ENCODE measurements at regions not wholly inside any gene's neighbourhood (a gene's known extent, or its start where the extent isn't known, plus 50 kb on each side); places are given as distances from the start of the nearest gene placed in this dataset.

- no peak for ATAC-seq
- no peak for TF ChIP-seq TCF4 (CRISPR knock-in tag; IDR thresholded peaks at IDR 0.05; ENCODE audit: borderline replicate concordance)
- TF ChIP-seq CSDC2 (CRISPR knock-in tag; IDR thresholded peaks at IDR 0.05), result no peak
- no peak for TF ChIP-seq PATZ1 (CRISPR knock-in tag; IDR thresholded peaks at IDR 0.05; ENCODE audit: borderline replicate concordance)
- TF ChIP-seq ESRRG (CRISPR knock-in tag; IDR thresholded peaks at IDR 0.05), result no peak
- TF ChIP-seq CSRNP3 (CRISPR knock-in tag; IDR thresholded peaks at IDR 0.05), result no peak
- TF ChIP-seq SNAI2 (CRISPR knock-in tag; IDR thresholded peaks at IDR 0.05), result no peak
- no peak for TF ChIP-seq ZNF8 (CRISPR knock-in tag; IDR thresholded peaks at IDR 0.05)
- TF ChIP-seq TOX (CRISPR knock-in tag; IDR thresholded peaks at IDR 0.05; ENCODE audit: borderline replicate concordance), result no peak
- no peak for TF ChIP-seq ISL1 (CRISPR knock-in tag; IDR thresholded peaks at IDR 0.05)
- TF ChIP-seq RARB (CRISPR knock-in tag; IDR thresholded peaks at IDR 0.05), result no peak
- no peak for TF ChIP-seq BACH2 (CRISPR knock-in tag; IDR thresholded peaks at IDR 0.05; ENCODE audit: borderline replicate concordance)
These were observed 86.5 kb upstream of the FXR1 start for GRCh38 chr3:180825964-180826363.

- no peak for ATAC-seq
These were observed 85.3 kb upstream of the FXR1 start for GRCh38 chr3:180827171-180827570.

GRCh38 chr3:180828001-180828720, 84.3 kb upstream of the FXR1 start:
- ATAC-seq, result no peak
- no peak for TF ChIP-seq CSRNP3 (CRISPR knock-in tag; IDR thresholded peaks at IDR 0.05)
- no peak for TF ChIP-seq CREB5 (CRISPR knock-in tag; IDR thresholded peaks at IDR 0.05; ENCODE audit: low read depth)
- TF ChIP-seq ZNF70 (CRISPR knock-in tag; IDR thresholded peaks at IDR 0.05), result no peak
- TF ChIP-seq ZNF8 (CRISPR knock-in tag; IDR thresholded peaks at IDR 0.05), result no peak
- no peak for TF ChIP-seq ZC3H10 (CRISPR knock-in tag; IDR thresholded peaks at IDR 0.05)
- TF ChIP-seq ZFP30 (CRISPR knock-in tag; IDR thresholded peaks at IDR 0.05), result no peak
- TF ChIP-seq ISL1 (CRISPR knock-in tag; IDR thresholded peaks at IDR 0.05), result no peak
- TF ChIP-seq ZNF565 (CRISPR knock-in tag; conservative IDR thresholded peaks at IDR 0.05; ENCODE audit: low read depth), result no peak
- TF ChIP-seq ESRRG (CRISPR knock-in tag; IDR thresholded peaks at IDR 0.05), result no peak
- no peak for TF ChIP-seq OSR1 (CRISPR knock-in tag; IDR thresholded peaks at IDR 0.05)
- no peak for TF ChIP-seq GLIS3 (CRISPR knock-in tag; IDR thresholded peaks at IDR 0.05)

More at GRCh38 chr3:180827171-180827570, 85.3 kb upstream of the FXR1 start:
- TF ChIP-seq TSHZ2 (CRISPR knock-in tag; IDR thresholded peaks at IDR 0.05) (no peak), ZNF70 (CRISPR knock-in tag; IDR thresholded peaks at IDR 0.05) (no peak), ZFP30 (CRISPR knock-in tag; IDR thresholded peaks at IDR 0.05) (no peak), CSRNP3 (CRISPR knock-in tag; IDR thresholded peaks at IDR 0.05) (no peak), TOX (CRISPR knock-in tag; IDR thresholded peaks at IDR 0.05; ENCODE audit: borderline replicate concordance) (no peak), ESRRG (CRISPR knock-in tag; IDR thresholded peaks at IDR 0.05) (no peak), CSDC2 (CRISPR knock-in tag; IDR thresholded peaks at IDR 0.05) (no peak), RARB (CRISPR knock-in tag; IDR thresholded peaks at IDR 0.05) (no peak)

All from SK-N-SH treated with all-trans-retinoic acid at 6 μM for 48 hours (cell line).